ENCODE measurements at regions not wholly inside any gene's neighbourhood (a gene's known extent, or its start where the extent isn't known, plus 50 kb on each side); places are given as distances from the start of the nearest gene placed in this dataset.

- no peak for DNase-seq
These were observed 321.7 kb downstream of the ANKRD50 start for GRCh38 chr4:124390861-124391260.

GRCh38 chr4:124396333-124396732 lies 316.2 kb downstream of the ANKRD50 start:
- DNase-seq: no peak

GRCh38 chr4:124401606-124402005 lies 310.9 kb downstream of the ANKRD50 start:
- no peak for DNase-seq

GRCh38 chr4:124409044-124409443 lies 303.5 kb downstream of the ANKRD50 start:
- no peak for DNase-seq

- no peak for DNase-seq
These were observed 298.1 kb downstream of the ANKRD50 start for GRCh38 chr4:124414276-124415040.

GRCh38 chr4:124415146-124415545 lies 297.4 kb downstream of the ANKRD50 start:
- DNase-seq: no peak

- no peak for DNase-seq
These were observed 295.2 kb downstream of the ANKRD50 start for GRCh38 chr4:124417371-124417770.

- DNase-seq: no peak
These were observed 292.3 kb downstream of the ANKRD50 start for GRCh38 chr4:124420166-124420695.

- DNase-seq: no peak
These were observed 289.4 kb downstream of the ANKRD50 start for GRCh38 chr4:124423160-124423559.

GRCh38 chr4:124426279-124426678 lies 286.3 kb downstream of the ANKRD50 start:
- DNase-seq: no peak

GRCh38 chr4:124427095-124427767 lies 285.3 kb downstream of the ANKRD50 start:
- DNase-seq: no peak

- DNase-seq: no peak
These were observed 283.9 kb downstream of the ANKRD50 start for GRCh38 chr4:124428648-124429047.

GRCh38 chr4:124429746-124430250 lies 282.7 kb downstream of the ANKRD50 start:
- no peak for DNase-seq

GRCh38 chr4:124431653-124432192 lies 280.8 kb downstream of the ANKRD50 start:
- no peak for DNase-seq

GRCh38 chr4:124432500-124432899 lies 280.0 kb downstream of the ANKRD50 start:
- no peak for DNase-seq

- no peak for DNase-seq
These were observed 279.5 kb downstream of the ANKRD50 start for GRCh38 chr4:124433044-124433443.

- no peak for DNase-seq
These were observed 279.0 kb downstream of the ANKRD50 start for GRCh38 chr4:124433500-124433899.

GRCh38 chr4:124435274-124435950 lies 277.1 kb downstream of the ANKRD50 start:
- no peak for DNase-seq

GRCh38 chr4:124437853-124438495 lies 274.6 kb downstream of the ANKRD50 start:
- no peak for DNase-seq

- no peak for DNase-seq
These were observed 267.5 kb downstream of the ANKRD50 start for GRCh38 chr4:124445071-124445470.

GRCh38 chr4:124449881-124450280 lies 262.7 kb downstream of the ANKRD50 start:
- no peak for DNase-seq

All from hypothalamus (tissue), 51 donors.